GM19463 (cell line): ENCODE measurements at regions not wholly inside any gene's neighbourhood (a gene's known extent, or its start where the extent isn't known, plus 50 kb on each side); places are given as distances from the start of the nearest gene placed in this dataset.
"Not testable (repeated sequence)": the region's sequence is repeated elsewhere in the genome, so short reads cannot be mapped to it uniquely, and the experiment has no call there.

Experiments
- ATAC-seq: cut with Tn5 transposase; IDR thresholded peaks from one replicate; pipeline ENCODE4 v1.9.1; 2021; ENCODE audit warnings: mild to moderate bottlenecking, moderate library complexity; ENCODE audit not compliant: unreplicated experiment

DNA sequence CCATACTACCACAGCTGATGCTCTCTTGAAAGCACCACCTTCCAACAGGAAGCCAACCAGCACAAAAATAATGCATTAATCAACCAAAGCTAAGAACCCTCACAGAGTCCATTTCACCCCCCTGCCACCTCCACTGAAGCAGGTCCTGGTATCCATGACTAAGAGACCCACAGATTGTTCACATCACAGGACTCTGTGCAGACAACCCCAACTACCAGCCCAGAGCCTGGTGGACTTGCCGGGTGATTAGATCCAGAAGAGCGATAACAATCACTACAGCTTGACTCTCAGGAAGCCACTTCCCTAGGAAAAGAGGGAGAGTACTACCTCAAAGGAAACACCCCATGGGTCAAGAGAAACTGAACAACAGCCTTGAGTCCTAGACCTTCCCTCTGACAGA is 528.1 kb downstream of the KIF20B start:
- ATAC-seq: no peak

DNA sequence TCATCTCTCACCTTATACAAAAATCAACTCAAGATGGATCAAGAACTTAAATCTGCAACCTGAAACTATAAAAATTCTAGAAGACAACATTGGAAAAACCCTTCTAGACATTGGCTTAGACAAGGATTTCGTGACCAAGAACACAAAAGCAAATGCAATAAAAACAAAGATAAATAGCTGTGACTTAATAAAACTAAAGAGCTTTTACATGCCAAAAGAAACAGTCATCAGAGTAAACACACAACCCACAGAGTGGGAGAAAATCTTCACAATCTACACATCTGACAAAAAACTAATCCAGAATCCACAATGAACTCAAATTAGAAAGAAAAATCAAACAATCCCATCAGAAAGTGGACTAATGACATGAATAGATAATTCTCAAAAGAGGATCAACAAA is 532.4 kb downstream of the KIF20B start:
- ATAC-seq: not testable (repeated sequence)

DNA sequence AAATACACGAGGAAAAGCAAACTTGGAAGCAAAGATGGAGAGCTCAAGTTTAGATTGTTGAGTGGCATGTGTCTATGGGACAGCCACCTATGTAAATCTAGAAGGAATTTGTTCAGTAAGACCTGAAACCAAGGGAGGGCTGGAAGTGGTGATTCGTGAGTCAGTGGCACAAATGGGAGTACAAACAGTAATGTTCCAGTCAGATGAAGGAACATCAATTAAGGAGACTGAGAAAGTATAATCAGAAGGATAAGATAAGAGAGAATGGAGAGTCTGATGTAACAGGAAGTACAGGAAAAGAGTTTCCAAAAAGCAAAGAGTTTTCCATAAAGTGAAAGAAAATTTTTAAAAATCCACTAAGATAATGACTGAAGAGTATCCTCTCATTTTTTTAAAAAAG is 544.2 kb downstream of the KIF20B start:
- no peak for ATAC-seq

DNA sequence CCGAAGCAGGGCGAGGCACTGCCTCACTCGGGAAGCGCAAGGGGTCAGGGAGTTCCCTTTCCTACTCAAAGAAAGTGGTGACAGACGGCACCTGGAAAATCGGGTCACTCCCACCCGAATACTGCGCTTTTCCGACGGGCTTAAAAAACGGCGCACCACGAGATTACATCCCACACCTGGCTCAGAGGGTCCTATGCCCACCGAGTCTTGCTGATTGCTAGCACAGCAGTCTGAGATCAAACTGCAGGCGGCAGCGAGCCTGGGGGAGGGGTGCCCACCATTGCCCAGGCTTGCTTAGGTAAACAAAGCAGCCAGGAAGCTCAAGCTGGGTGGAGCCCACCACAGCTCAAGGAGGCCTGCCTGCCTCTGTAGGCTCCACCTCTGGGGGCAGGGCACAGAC is 549.4 kb downstream of the KIF20B start:
- ATAC-seq: not testable (repeated sequence)

DNA sequence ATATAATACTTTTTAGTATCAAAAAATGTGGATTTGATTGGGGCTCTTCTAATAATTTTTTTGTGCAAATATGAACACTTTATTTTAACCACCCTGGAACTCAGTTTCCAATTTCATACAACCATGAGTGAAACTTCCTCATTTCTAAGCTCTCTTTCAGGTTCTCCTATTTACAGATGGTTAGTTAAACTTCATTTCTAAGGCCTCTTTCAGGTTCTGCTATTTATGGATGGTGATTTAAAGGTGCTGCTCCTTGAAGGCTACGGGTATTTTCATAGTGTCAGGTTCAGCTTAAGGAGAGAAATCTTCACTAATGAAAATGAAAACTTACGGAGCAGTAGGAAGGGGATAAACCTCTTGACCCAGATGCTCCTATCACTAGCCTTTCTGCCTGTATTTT is 568.3 kb downstream of the KIF20B start:
- no peak for ATAC-seq

DNA sequence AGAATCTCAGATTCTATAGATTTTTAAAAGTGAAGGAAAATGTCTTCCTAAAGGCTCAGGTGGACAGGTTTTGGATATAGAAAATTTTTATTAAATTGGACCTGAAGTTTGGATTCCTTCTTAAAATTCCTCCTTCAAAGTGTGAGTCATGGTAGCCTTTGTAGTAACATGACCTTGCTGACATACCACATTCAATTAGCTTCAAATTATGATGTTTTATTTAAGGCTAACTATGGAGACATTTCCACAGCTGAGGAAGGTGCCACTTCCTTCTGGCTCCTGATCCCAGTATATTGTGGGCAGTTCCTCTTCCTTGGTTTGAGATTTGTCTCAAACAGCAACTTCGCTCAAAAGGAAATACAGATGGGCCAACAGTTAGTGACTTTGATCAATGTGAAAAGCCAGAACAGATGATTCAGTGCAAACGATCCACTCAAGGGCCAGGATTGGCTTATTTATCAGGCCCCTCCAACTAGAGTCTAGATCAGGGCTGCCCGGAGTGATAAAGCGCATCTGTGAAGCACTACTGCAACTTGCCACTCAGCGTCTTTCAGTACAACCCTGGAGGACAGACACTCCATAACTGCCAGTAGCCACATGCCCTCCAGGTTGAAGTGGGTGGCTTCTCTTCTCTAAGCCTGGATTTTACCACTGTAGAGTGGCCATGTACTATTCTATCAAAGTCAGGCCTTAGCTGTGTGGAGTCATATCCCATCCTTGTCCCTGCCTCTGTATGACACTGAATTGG is 573.5 kb downstream of the KIF20B start:
- ATAC-seq: no peak

DNA sequence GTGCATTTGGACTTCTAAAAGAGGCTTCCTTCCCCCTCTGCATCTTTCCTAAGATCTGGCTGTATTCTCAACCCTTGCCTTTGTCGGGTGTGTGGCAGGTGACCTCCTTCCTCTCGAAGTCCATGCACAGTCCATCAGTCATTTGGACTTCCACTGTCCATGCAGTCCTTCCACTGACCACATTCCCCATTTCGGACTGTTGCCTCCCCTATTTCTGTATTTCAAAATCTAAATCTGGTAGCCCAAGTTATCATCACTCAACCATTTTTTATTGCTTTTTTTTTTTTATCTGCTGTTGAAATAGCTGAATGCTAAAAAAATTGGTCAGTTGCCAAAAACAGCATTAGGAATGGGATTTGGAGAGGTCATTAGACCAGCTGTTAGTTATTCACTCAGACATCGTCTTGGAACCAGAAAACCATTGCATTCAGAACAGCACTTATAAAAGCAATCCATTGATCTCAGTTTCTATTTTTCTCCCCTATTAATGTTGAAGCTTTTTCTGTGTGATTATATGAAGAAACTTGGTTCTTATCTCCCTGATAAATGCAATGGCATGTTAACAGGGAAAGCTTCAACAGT is 575.6 kb downstream of the KIF20B start:
- no peak for ATAC-seq

DNA sequence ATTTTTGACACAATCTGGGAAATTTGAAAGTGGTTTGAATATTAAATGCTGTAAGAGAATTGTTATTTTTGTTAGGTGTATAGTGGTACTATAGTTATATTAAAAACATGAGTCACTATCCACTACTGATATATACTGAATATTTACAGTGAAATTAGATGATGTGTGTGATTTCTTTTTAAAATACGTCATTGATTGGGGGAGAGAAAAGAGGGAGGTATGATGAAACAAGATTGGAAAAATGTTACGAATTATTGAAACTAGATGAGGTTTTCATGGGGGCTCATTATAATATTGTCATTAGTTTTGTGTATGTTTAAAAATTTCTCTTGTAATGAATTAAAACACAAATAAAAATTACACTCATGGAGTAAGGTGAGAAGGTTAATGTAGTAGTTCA is 571.4 kb downstream of the HTR7 start:
- no peak for ATAC-seq

DNA sequence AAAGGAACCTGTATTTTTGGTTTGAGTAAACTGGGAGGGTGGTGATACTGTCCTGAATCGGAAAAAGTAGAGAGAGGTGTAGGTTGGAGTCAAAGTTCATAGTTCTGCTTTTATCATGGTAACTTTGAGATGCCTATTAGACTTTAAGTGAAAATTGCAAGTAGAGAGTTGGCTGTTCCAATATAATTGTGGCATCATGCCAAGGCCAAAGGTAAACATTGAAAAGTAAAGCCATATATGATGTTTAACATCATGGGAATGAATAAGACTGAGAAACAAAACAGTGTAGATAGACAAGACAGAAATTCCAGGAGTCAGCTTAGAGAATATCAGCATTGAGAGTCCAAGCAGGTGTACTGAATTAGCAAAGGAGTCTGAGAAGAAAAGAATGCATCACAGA is 570.9 kb downstream of the HTR7 start:
- ATAC-seq: no peak

DNA sequence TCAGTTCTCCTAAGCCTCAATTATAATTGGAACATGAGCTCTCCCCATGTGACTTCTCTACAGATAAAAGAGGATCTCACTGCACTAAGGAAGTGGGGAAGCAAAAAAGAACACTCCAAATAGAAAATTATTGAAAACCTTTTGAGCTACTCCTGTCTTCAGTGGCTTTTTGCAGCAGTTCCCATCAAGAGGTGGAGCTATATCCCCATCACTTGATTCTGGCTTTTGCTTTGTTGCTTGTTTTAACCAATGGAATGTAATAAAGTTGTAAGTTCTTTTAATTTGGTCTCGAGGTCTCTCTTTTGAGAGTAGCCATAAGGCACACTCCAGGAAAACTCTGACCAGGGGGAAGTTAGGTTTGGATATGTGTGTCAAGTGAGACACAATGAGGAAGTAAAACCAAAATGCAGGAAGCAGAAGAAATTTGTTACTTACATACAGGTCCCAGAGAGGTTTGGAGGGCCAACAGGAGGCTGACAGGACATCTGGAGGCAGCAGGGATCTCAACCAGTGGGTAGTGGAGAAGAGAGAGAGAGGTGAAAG is 569.4 kb downstream of the HTR7 start:
- ATAC-seq: peak; percentile 23

DNA sequence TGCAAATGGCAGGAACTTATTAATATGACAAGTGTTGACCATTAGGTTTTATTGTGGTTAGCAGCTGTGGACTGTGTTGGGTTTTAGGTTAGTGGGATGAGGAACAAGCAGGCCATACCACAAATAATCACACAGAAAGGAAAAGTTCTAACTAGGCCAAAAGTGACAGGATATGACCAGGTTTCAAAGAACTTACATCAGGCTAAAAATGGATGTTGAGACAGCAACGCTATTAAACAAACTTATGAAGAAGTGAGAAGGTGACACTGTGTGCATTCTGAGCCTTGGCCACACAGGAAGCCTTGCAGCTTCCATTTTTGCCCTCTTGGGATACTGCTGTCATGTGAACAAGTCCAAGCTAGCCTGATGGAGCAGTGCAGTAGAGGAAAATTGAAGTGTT is 568.8 kb downstream of the HTR7 start:
- peak; percentile 45 for ATAC-seq

DNA sequence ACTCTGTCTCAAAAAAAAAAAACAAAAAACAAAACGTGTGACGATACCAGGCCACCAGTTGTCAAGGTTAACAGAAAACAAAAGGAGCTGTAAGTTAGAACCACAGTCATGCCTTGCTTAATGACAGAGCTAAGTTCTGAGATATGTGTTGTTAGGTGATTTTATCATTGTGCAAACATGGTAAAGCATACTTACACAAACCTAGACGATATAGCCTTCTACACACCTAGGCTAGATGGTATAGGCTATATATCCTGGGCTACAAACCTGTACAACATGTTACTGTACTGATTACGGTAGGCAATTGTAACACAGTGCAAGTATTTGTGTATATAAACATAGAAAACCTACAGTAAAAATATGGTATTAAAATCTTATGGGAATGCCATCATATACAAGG is 564.2 kb downstream of the HTR7 start:
- no peak for ATAC-seq

DNA sequence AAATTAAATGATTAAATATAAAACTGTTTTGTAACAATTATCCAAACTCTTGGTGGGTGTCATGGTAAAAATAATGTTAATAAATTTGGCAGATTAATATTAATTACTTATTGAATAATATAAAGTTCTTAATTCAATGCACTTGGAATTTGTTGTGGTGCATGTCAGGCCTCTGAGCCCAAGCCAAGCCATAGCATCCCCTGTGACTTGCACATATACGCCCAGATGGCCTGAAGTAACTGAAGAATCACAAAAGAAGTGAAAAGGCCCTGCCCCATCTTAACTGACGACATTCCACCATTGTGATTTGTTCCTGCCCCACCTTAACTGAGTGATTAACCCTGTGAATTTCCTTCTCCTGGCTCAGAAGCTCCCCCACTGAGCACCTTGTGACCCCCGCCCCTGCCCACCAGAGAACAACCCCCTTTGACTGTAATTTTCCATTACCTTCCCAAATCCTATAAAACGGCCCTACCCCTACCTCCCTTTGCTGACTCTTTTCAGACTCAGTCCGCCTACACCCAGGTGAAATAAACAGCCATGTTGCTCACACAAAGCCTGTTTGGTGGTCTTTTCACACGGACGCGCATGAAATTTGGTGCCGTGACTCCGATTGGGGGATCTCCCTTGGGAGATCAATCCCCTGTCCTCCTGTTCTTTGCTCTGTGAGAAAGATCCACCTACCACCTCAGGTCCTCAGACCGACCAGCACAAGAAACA is 562.9 kb downstream of the HTR7 start:
- not testable (repeated sequence) for ATAC-seq

DNA sequence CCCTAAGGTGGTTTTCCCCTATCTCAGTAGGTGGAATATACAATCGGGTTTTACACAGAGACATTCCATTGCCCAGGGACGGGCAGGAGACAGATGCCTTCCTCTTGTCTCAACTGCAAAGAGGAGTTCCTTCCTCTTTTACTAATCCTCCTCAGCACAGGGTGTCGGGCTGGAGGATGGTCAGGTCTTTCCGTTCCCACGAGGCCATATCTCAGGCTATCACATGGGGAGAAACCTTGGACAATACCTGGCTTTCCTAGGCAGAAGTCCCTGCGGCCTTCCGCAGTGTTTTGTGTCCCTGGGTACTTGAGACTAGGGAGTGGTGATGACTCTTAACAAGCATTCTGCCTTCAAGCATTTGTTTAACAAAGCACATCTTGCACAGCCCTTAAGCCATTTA is 555.8 kb downstream of the HTR7 start:
- not testable (repeated sequence) for ATAC-seq

DNA sequence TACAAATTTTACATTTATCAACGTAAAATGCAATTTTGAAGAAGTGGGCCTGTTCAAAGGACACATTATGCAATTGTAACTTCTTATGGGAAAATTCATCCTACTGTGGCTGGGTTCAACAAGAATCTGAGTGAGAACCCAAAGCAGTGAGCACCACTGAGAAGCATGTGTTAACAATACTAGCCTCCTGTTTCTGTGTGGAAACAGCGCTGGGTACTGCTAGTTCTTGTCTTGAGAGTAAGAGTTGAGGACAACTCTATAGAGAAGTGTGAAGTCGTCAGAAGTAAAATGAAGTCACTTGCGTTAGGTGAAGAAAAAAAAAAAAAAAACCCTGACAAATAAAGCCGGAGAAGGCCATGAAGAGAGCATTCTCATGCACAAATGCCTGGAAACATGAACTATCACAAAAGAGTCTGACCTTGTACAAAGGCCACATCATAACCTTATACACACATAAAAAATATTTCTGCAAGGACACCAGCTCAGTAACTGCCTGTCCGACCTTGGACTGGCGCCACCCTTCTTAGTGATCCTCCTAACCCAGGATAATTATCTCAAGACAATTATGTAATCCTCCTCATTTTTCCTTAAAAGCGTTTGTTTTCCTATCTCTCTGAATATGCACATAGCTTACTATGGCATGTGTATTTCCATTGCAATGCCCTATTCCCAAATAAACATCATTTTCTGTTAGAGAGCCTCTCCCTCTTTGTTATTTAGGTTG is 554.9 kb downstream of the HTR7 start:
- ATAC-seq: no peak

DNA sequence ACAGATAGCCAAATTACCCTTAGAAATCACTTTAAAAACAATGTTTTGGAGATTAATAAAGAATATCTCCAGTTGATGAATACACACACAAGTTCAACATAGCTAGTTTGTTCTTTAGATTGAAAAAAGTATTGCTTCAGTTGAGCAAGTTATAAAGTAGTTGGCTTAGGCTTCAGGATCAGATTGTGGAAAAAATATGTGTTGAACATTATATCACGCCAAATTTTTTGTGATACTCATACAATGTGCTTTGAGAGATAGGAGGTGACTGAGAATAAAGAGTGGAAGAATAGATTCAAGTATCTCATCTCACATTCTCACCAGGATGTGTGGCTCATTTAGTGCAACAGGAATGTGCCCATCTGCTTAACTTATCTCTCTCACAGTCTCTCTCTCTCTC is 553.3 kb downstream of the HTR7 start:
- no peak for ATAC-seq

DNA sequence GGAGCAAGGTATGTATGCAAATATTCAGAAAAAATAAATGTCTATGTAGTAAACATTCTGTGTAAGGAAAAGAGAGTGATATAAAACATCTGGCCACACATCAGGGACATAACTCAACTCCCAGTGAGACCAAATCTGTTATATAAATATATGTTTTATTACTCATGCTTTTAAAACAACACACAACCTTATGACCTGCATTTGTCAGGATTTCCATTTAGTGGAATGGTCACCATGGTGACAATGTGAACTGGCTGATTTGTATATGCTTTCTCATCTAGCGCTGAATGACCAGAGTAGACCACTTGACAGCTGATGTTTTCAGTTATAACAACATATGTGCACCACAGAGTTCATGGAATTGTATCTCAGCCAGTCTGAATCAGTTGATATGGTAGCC is 551.7 kb downstream of the HTR7 start:
- no peak for ATAC-seq

DNA sequence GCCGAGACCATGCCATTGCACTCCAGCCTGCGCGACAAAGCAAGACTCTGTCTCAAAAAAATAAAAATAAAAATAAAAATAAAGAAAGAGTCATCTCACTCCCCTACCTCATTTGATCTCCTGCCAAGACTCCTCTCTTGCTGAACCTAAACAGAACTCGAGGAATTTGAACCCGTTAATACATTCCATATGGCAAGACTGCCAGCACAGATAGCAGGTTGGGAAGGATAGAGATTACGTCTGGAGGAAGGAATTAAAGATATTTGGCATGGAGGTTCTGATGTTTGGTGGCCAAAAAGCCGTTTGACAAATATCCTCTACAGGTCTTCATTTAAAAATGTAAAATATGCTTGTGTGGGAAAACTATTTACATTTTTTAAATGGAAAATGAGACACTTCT is 549.6 kb downstream of the HTR7 start:
- no peak for ATAC-seq

DNA sequence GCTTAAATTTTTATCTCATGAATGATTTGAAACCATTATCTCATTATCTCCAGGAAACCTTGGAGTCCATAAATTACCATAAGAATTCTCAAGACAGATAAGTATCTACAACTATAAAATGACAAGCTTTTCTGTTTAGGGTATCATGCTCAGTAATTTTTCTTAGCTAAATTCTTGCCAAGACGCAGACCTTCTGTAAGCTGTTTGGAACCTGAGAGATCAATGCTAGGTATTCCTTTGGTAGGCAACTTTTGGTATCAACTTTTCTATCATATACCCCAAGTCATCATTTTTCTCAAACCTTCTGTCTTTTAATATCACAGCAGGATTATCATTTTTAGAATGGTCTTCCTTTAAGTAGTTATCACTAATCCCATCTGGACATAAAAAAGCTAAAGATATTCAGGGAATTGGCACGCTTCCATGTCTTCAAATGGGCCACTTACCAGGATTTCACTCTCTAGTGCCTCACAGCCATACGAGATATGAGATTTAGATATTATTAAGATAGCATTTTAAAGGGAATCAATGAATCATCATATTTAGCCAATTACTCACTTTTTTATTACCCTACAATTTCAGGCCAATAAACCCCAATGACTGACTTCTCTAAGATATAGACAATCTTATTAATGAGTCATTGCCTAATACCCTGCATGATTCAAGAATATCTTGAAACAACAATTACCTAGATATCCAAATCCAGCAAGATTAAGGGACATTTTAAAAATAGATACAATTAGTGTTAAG is 544.1 kb downstream of the HTR7 start:
- ATAC-seq: no peak

DNA sequence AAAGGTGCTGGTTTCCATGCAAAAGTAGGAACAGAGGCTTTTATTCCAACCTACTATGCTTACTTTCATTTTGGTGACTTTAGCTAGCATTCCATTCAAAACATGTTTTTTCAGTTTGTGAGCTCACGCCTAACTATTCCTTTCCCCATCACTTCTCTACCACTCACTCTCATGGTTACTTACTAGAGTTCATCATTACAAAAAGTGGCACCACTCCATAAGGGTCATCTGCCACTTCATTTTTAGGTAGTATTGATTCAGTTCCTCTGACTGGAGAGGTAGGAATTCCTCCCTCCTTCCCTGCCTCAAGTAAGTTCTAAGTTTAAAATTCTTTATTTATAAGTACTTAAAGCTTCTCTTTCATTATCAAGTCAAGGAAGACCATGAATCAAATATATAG is 543.1 kb downstream of the HTR7 start:
- ATAC-seq: no peak

DNA sequence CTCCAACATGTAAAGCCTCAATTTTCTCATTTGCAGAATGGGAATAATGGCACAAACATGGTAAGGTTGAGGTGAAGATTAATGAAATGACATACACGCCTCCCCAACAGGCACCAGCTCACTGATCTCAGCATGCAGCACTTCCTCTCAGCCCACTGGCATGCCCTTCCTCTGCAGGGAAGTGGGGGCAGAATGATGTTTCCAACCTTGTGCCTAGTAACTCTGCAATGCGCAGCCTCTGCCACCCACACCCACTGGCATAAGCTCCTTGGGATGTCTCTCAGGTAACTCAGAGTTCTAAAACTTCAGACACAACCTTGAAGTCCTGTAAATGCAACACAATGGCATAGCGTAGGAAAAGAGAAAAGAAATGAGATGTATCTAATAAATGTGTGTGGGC is 540.7 kb downstream of the HTR7 start:
- ATAC-seq: no peak
